Ascending aorta (tissue), 2 donors: ENCODE measurements at regions not wholly inside any gene's neighbourhood (a gene's known extent, or its start where the extent isn't known, plus 50 kb on each side); places are given as distances from the start of the nearest gene placed in this dataset.

Experiments
- DNase-seq, 2 donors: peaks; one replicate each; pipeline ENCODE4 v3.0.0-alpha.2; 2019; ENCODE audit warnings: low spot score in 2 of 2
- H3K27ac ChIP-seq, 2 donors: fragments of 200-600 bp; sonication (generic); one replicate each; pipeline ENCODE4 v1.5.1; 2016 to 2017; ENCODE audit warnings: mild to moderate bottlenecking in 1 of 2
- H3K27me3 ChIP-seq: fragments of 200-600 bp; sonication (generic); one replicate; pipeline ENCODE4 v1.5.1; 2017
- H3K36me3 ChIP-seq, 2 donors: fragments of 200-600 bp; sonication (generic); one replicate each; pipeline ENCODE4 v1.5.1; 2016
- H3K4me1 ChIP-seq, 2 donors: fragments of 200-600 bp; sonication (generic); one replicate each; pipeline ENCODE4 v1.5.1; 2016 to 2017; ENCODE audit warnings: mild to moderate bottlenecking in 1 of 2
- H3K4me3 ChIP-seq, 2 donors: fragments of 200-600 bp; sonication (generic); one replicate each; pipeline ENCODE4 v1.5.1; 2016 to 2017; ENCODE audit warnings: mild to moderate bottlenecking in 1 of 2
- H3K9me3 ChIP-seq, 2 donors: fragments of 200-600 bp; sonication (generic); one replicate each; pipeline ENCODE4 v1.5.1; 2016
- CTCF ChIP-seq, 3 experiments: fragments of 200-600 bp in 2 of 3; fragments of 450-650 bp in 1 of 3; sonication (generic) in 2 of 3; IDR thresholded peaks; one replicate each; pipeline ENCODE4 v1.5.1; 2016 to 2019; ENCODE audit warnings: antibody characterized with exemption in 3 of 3, mild to moderate bottlenecking in 1 of 3, moderate library complexity in 1 of 3
- intact Hi-C: fragments of 100-400 bp; cut with DNase I; formaldehyde crosslinking; loops from one replicate; pipeline ENCODE4 v1.15.1; 2023

GRCh38 chr21:23099185-23099584 lies 2101.0 kb downstream of the NCAM2 start:
- no peaks in the 10 kb centered on the region for H3K27me3 ChIP-seq

GRCh38 chr21:23101111-23101510 lies 2102.9 kb downstream of the NCAM2 start:
- intact Hi-C loops: no loop called here
- H3K27me3 ChIP-seq: no peaks in the 10 kb centered on the region
- no peaks in the 10 kb centered on the region for H3K36me3 ChIP-seq
- no peaks in the 10 kb centered on the region for H3K9me3 ChIP-seq
- no peak for DNase-seq
- no peak overlapping the region for H3K4me3 ChIP-seq
- H3K4me1 ChIP-seq: no peaks in the 10 kb centered on the region
- H3K27ac ChIP-seq: no peak overlapping the region
- TF ChIP-seq CTCF (IDR thresholded peaks at IDR 0.05): no peak

More at GRCh38 chr21:23099185-23099584, 2101.0 kb downstream of the NCAM2 start:
- Histone ChIP-seq H3K36me3 (no peaks in the 10 kb centered on the region), H3K9me3 (no peaks in the 10 kb centered on the region), H3K27ac (no peak overlapping the region), H3K4me3 (no peak overlapping the region), H3K4me1 (no peaks in the 10 kb centered on the region)
- DNase-seq: no peak
- TF ChIP-seq CTCF (IDR thresholded peaks at IDR 0.05): no peak
- intact Hi-C loops: no loop called here

DNA sequence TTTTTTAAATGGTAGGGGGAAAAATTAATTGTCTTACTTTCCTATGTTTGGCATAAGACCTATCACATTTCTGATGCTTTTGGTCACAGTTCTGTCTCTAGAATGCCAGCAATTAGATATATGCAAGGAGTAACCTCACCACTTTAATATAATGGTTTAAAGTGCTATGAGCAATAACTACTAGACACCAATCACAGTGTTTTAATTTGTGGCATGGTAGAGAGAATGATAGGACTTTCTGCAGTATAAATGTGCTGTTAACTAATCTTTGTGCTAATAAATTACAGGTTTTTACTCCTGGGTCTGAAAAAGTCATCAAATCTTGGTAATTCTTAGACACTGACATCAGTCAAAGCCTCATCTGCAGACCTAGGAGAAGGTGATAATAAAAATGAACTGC lies 2110.3 kb downstream of the NCAM2 start:
- no peaks in the 10 kb centered on the region for H3K36me3 ChIP-seq
- no peaks in the 10 kb centered on the region for H3K27me3 ChIP-seq
- no peak overlapping the region for H3K4me3 ChIP-seq
- intact Hi-C loops: no loop called here
- no peak for DNase-seq
- no peaks in the 10 kb centered on the region for H3K4me1 ChIP-seq
- no peak overlapping the region for H3K27ac ChIP-seq
- no peaks in the 10 kb centered on the region for H3K9me3 ChIP-seq
- no peak for TF ChIP-seq CTCF (IDR thresholded peaks at IDR 0.05)

- no peaks in the 10 kb centered on the region for H3K27me3 ChIP-seq
- no peaks in the 10 kb centered on the region for H3K36me3 ChIP-seq
- no peaks in the 10 kb centered on the region for H3K9me3 ChIP-seq
- no peak for TF ChIP-seq CTCF (IDR thresholded peaks at IDR 0.05)
- no peak for DNase-seq
- no peaks in the 10 kb centered on the region for H3K4me1 ChIP-seq
- no peak overlapping the region for H3K27ac ChIP-seq
- H3K4me3 ChIP-seq: no peak overlapping the region
- intact Hi-C loops: no loop called here
Measured at GRCh38 chr21:23111070-23111600, 2112.9 kb downstream of the NCAM2 start.

- Histone ChIP-seq H3K9me3 (no peaks in the 10 kb centered on the region), H3K4me3 (no peak overlapping the region), H3K27ac (no peak overlapping the region), H3K4me1 (no peaks in the 10 kb centered on the region), H3K27me3 (no peaks in the 10 kb centered on the region), H3K36me3 (no peaks in the 10 kb centered on the region)
- intact Hi-C loops: no loop called here
- no peak for TF ChIP-seq CTCF (IDR thresholded peaks at IDR 0.05)
- no peak for DNase-seq
Measured at GRCh38 chr21:23119491-23119890, 2121.3 kb downstream of the NCAM2 start.

- no peak for DNase-seq
- no peak overlapping the region for H3K27ac ChIP-seq
- no peaks in the 10 kb centered on the region for H3K27me3 ChIP-seq
- no peaks in the 10 kb centered on the region for H3K9me3 ChIP-seq
- H3K4me1 ChIP-seq: no peaks in the 10 kb centered on the region
- no peak overlapping the region for H3K4me3 ChIP-seq
- TF ChIP-seq CTCF (IDR thresholded peaks at IDR 0.05): no peak
- no peaks in the 10 kb centered on the region for H3K36me3 ChIP-seq
- intact Hi-C loops: no loop called here
Measured at GRCh38 chr21:23127973-23128372, 2129.8 kb downstream of the NCAM2 start.
